ENCODE measurements at regions not wholly inside any gene's neighbourhood (a gene's known extent, or its start where the extent isn't known, plus 50 kb on each side); places are given as distances from the start of the nearest gene placed in this dataset.

DNA sequence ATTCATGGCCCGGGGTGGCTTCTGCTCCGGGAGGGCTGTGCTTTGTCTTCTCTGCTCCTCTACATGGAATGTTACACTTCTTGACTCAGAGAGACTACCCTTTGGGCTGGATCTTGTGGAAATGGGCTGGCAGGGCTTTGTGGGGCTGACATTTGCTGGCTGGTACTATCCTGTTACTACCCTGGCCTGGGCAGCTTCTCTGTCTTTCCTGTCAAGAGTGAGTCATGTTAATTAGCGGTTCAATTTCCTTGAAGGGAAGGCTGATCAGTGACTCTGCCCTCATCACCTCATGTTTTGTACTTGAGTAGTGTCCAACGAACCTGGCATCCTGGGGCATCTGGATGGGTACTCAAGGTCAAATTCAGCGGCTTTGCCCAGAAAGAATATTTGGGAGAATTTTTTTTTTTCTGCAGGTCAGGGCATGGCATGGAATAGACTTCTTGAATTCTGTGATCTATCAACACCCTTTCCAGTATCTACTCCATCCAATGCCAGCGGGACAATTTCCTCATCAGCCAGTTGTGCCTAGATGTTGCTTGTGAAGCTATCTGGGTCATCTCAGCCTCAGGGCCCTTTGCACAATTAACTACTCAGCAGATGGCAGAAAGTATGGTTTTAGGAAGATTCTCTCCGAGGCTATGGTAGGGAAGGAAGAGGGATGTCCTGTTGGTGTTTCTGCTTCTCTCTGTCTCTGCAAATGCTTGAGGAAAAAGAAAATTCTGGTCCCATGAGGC, 140.5 kb upstream of the PLET1 start:
- DNase-seq (ENCODE audit: low read depth) = no peak

DNA sequence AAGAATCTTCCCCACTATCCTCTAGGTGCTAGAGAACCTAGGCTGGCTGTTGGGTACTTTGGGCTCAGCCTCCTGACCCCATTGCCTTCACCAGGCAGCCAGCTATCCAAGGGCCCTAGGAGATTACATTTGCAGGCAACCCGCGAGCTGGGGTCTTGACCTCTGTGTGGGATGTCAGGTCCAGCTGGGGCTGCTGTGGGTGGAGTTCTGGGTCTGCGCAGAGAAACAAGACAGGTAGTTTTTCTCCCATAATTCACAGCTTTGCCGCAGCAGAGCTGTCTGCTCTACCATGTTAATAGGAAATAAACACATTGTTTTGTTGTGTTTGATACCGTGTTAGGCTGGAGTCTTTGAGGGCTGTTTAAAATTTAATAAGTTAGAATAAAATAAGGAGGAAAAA, 142.8 kb upstream of the PLET1 start:
- no peak for DNase-seq (ENCODE audit: low read depth)

DNA sequence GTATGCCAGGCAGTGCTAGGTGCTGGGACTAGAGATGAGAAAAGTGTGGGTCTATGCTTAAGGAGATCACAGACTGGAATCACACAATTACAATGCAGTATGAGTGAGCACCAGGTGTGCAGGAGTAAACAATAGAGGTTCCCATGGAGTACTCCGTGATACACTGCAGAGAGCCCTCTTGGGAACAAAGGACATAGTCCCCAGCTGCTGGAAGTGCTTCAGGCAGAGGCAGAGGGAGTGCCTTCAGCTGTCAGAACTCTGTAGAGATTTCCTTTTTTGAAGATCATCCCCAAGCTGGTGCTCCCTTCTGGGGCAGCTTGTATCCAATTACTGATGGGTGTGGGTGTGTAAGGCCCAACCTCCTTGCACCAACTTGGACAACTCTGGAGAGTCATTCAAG, 143.5 kb upstream of the PLET1 start:
- DNase-seq (ENCODE audit: low read depth) = no peak

DNA sequence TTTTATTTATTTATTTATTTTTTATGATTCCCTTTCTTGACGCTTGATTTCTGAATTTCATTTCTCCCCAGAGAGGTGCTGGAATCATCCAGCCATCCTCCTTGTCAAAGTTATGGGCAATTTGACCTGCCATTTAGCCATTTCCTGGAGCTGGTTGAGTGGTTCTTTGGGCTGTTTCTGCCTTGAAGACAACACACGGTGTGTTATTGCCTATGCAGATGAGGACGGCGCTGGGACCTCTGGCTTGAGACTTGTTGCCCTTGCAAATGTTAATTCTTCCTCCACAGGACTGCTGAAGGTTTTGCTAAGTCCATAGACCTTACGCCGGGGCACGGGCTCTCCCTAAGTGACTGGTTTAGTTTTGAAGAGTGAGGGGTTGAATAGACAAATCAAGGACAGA, 147.9 kb upstream of the PLET1 start:
- no peak for DNase-seq (ENCODE audit: low read depth)

DNA sequence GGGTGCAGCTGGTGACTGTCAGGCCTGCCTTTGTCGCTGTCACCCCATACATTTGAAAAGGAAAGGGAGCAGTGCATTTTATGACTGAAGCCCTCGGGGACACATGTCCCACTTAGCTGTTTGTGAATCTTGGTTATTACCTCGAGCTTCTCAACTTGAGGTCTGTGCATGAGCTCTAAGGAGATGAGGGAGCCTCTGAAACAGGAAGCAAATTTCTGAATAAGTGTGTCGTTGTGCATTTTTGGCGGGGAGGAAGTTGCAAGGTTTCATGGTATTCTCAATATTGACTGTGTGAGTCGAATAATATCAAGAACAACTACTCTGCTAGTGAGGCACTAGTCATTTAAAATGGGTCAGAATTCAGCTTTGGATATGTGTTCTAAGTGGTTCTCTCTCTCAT, 149.7 kb upstream of the PLET1 start:
- no peak for DNase-seq (ENCODE audit: low read depth)

DNA sequence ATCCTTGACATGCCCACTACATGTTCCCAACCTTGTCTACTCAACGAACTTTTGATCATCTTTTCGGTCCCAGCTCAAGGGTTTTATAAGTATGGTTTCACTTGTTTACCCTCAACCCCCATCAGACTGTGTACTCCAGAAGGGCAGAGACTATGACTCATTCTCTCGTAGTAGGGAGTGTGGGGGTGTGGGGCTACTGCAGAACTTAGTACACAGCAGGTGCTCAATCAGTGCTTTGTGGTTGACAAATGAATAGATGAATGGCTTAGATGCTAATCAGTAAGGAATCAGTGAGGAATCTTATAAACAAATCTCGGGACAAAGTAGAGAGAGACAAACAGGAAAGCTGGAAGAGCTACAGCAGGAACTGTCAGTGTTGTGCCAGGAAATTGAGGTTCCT, 151.7 kb upstream of the PLET1 start:
- no peak for DNase-seq (ENCODE audit: low read depth)

DNA sequence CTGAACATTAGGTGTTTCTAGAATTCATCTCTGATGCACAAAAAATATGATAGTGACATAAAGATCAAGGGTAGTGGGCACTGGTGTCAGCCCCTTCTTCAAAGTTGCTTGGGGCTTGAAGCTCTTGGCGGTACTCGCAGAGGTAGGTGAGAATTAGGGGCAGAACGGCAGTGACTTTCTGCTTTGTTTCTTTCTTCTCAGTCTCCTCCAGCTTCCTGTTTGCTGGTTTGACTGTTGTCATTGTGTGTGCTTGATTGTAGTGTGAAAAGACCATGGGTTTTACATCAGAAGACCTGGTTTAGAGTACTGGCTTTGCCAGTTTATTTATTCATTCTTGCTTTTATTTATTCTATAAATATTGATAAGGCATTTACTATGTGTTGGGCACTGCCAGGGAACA, 156.7 kb upstream of the PLET1 start:
- no peak for DNase-seq (ENCODE audit: low read depth)

DNA sequence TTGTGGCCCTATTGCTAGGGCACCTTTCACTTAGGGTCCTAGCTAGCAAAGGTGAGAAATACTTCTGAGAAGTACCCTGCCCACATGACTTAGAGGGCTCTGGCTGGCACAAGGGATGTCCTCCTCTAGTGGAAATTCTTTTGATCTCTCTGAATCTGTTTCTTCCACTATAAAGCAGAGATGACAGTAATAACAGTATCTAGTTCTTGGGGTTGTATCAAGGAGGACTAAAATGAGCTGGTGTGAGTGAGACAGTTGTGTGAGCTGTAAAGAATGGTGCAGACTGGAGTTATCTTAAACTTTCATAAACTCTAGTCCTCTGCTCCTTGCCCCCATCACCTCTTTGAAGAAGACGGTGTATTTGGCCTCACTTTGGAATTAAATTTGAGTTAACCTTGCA, 157.8 kb upstream of the PLET1 start:
- no peak for DNase-seq (ENCODE audit: low read depth)

DNA sequence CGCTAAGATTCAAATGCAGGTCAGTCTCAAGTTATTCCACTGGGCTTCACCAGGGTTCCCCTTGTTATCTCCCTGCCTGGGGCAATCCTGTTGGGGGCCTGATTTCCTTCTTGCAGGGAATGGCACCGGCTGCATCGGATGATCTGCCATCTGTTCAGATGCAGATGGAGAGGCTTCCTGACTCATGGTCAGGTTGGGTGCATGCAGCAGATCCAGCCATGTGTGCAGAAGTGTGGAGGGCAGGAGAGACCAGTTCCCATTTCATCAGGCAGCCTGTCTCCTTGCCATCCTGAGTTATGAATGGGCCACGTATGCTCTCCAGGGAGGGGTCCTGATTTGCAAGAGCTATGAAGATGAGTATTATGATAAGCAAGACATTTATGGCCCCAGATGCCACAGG, 161.2 kb upstream of the PLET1 start:
- DNase-seq (ENCODE audit: low read depth) = no peak

DNA sequence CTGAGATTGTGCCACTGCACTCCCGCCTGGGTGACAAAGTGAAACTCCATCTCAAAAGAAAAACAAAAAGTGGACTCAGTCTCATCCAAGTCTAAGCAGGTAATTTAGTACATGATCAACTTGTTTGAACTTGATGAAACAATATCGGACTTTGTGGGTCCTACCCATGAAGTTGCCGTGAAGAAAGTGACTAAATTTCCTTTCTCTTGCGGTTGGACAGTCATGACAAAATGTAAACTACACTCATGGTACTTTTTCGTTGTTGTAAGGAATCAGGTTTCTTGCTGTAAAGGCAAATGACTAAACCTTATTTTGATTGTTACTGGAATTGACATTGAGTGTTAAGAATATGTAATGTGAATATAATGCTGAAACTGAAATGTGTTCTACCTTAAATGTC, 164.5 kb upstream of the PLET1 start:
- no peak for DNase-seq (ENCODE audit: low read depth)

DNA sequence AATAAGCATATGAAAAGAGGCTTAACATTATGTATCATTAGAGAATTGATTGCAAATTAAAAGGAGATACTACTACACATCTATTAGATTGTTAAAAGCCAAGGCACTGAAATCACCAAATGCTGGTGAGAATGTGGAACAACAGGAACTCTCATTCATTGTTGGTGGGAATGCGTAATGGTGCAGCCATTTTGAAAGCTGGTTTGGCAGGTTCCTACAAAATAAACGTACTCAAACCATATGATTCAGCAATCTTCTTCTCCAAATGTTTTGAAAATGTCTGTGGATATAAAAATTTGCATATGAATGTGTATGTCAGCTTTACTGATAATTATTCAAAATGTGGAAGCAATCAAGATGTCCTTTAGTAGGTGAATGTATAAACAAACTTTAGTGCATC, 176.4 kb upstream of the PLET1 start:
- DNase-seq (ENCODE audit: low read depth) = no peak

DNA sequence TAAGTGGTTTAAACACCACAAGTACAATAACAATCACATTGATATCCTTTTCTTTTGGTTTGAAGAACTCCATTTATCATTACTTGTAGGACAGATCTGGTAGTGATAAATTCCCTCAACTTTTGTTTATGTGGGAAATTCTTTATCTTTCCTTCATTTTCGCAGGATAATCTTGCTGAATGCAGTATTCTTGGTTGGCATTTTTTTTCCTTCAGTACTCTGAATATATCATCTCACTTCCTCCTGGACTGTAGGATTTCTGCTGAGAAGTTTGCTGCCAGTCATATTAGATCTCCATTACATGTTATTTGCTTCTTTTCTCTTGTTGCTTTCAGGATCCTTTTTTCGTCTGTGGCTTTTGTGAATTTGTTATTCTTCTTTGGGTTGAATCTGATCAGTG, 179.0 kb upstream of the PLET1 start:
- DNase-seq (ENCODE audit: low read depth) = no peak

DNA sequence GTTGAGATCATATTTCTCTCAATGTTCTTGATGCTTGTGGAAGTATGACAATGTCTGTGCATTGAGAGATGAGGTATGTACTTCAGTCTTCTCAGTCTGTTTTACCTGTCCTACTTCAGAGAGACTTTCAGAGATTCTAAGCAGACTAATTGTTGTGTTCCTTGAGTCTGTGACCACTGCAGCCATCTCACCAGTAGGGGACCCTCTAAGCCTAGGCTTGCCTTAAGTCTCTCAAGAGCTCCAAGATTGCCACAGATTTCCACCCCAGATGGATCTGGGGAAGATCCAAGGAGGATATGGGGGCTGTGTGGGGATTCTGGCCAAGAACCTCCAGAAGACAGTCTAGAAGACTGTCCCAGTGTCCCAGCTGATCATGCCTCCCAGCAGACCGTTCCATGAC, 179.9 kb upstream of the PLET1 start:
- no peak for DNase-seq (ENCODE audit: low read depth)

DNA sequence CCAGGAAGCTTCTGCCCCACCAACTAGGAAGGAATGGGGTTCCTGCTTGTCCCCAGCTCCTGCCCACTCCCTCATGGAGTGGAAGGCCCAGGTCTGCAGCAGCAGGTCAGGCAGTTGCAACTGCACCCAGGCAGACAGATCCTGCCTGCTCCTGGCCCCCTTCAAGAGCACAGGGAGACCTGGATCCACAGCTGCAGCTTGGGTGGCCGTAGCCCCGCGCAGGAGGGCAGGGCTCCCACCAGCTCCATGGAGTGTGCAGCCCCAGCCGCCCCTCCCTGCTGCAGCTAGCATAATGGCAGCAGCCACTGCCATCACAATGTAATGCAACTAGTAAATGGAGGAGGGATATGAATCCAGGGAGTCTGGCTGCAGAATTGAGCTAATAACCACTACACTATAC, 187.5 kb upstream of the PLET1 start:
- DNase-seq (ENCODE audit: low read depth) = no peak

DNA sequence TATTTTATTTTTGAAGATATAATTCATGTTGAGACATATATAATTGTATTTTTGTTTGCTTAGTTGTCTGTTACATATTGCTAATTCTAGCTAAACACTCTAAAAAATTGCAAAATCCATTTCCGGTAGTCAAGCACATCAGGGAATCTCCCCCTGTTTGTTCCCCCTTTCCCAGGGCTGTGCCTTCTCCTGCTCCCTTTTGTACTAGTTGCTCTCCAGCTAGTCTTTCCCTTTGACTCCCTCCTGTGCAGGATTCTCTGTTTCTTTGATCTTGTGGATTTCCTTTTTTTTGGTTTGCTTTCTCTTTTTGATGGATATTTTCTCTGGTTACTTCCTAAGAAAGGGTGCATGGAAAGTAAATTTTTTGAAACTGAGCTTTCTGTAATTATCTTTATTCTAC, 188.1 kb upstream of the PLET1 start:
- DNase-seq (ENCODE audit: low read depth) = no peak

DNA sequence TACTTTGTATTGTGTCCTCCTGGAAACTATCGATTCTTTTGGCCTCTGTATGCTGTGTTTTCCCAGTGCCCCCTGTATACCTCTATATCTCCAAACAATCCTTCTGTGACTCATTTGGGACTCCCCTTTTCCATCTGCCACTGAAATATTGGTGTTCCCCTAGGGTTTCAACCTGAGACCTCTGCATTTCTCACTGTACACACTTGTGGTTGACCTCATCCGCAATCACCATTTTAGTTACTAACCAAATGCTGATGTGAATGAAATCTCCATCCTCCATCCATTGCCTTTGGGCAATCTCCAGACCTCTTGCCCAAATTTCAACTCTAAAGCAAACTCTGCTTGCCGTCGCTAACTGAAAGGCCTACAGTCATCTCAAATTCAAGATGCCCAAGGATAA, 190.6 kb upstream of the PLET1 start:
- DNase-seq (ENCODE audit: low read depth) = no peak

DNA sequence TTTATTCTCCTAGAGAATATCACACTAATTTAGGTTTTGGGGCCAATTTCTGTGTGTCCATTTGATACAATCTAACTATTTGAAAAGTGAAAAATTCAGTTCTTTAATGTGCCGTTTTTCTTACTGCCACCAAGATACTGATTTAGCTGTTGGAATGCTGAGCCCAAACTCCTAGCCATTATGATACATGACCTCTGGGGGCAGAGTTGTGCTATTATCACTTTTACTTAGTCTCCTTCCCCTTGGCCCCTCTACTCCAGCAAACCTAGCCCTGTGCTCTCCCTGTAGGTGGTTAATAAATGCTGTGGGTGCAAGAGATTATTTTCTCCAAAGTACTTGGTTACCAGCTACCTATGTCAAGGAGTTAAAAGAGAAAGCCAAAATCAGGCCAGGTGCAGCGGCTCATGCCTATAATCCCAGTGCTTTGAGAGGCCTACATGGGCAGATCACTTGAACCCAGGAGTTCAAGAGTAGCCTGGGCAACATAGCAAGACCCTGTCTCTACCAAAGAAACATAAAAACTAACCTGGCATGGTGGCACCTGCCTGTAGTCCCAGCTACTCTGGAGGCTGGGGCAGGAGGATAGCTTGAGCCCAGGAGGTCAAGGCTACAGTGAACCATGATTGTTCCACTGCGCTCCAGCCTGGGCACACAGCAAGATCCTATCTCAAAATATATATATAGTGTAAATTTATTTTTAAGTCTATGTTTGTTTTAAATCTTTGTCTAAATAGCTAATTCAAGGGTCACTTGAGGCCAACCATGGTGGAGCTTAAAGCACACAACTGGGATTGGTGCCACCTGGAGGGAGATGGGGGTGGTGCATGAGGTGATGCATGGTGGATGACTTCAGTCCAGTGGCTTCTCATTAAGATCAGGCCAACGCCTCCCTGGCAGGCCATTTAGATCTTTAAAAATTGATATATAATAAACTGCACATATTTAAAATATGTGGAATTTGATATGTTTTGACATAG, 193.2 kb upstream of the PLET1 start:
- DNase-seq (ENCODE audit: low read depth) = peak; percentile 8

DNA sequence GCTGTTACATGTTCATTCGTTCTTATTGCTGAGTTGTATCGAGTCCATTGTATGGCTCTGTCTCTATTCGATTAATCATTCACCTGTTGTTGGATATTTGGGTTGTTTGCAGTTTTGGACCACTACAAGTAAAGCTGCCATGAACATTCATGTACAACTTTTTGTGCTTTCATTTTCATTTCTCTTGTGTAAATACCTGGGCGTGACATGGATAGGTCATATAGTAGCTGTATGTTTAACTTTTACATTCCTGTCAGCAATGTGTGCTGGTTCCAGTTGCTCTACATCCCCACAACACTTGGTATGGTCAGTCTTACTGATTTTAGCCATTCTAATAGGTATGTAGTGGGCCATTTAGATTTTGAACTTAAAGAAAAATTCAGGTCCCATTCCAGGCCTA, 194.2 kb upstream of the PLET1 start:
- DNase-seq (ENCODE audit: low read depth) = no peak

DNA sequence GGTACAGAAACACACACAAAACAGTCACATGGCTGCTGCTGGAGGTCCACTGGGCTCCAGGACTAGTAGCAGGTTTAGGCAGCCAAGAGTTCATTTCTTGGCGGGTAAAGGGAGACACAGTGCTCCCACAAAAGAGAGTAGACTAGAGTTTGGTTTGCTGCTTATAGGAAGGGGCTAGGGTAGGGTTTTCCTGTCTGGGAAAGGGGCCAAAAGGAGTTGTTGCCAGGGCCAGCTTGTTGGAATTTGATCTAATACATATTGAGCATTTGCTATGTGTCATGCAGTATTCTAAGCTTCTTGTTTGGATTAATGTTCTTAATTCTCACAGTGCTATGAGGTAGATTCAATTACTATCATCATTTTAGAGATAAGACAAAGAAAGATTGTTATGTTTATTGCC, 195.1 kb upstream of the PLET1 start:
- DNase-seq (ENCODE audit: low read depth) = no peak

DNA sequence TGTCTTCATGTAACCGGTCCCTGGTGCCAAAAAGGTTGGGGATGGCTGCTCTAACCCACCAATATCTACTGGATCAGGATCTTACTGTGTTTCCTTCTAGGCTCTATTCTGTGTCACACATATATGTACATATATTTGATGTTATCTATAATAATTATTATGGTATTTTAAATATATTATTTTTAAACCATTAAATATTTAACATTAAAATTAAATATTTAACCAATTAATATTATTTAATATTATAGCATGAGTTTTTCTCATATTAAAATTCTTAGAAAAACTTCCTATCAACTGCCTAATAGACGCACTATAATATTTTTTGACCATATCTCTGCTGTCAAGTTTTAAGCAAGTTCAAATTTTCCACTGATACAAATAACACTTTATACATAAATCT, 196.9 kb upstream of the PLET1 start:
- DNase-seq (ENCODE audit: low read depth) = no peak

DNA sequence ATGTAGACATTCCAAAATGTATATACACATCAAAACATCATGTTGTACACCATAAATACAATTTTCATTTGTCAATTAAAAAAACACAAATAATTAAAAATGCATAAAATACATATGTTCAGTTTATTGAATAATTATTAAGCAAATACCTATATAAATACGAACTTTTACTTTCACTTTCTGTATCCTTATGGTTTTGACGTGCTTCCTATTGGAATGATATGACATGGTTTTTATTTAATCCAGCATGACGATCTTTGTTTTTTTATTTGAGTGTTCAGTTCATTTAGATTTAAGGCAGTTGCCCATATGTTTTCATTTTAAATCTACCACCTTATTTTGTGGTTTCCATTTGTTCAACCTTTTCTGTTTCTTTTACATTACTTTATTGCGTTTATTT, 198.3 kb upstream of the PLET1 start:
- no peak for DNase-seq (ENCODE audit: low read depth)

DNA sequence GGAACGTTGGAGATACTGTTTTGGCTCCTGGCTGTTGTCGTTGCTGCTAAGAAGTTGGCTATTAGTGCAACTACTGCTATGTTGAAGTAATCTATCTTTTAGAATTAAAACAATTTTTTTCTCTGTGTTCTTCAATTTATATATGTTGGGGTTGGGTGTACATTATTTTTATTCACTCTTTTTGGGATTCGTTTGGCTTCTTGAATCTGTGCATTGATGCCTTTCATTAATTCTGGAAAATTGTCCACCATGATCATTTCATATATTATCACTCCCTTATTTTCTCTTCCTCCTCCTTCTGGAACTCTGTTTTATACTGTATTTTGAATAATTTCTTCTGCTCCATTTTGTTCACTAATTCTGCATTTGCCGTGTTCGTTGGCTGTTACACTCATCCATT, 199.5 kb upstream of the PLET1 start:
- no peak for DNase-seq (ENCODE audit: low read depth)

DNA sequence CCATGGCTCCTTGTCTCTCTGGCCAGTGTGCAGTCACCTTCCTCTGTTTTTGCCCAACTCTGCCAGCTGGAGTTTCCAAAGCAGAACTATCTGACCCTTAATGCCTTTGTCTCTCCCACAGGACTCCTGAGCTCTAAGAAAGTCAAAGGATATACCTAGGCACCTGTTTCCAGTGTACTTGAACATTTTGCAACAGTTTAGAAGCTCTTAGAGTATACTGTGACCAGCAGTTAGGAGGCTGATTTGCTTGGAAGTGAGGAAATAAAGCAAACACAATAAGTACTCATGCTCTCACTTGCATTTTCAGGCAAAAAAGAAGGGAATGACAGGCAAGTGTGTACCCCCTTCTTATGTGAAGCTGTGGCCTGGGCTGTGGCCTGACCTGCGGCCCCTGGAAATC, 204.3 kb upstream of the PLET1 start:
- no peak for DNase-seq (ENCODE audit: low read depth)

Measured in GM04504 (cell line).